Astrocyte of the cerebellum (primary cell): ENCODE measurements at regions not wholly inside any gene's neighbourhood (a gene's known extent, or its start where the extent isn't known, plus 50 kb on each side); places are given as distances from the start of the nearest gene placed in this dataset.

Experiments used
- DNase-seq: peaks from one replicate; pipeline ENCODE4 v3.0.0-alpha.2; 2011; ENCODE audit warnings: low read depth
- H3K4me3 ChIP-seq: 2 replicates; pipeline ENCODE4 v1.5.1; 2011; ENCODE audit warnings: mild to moderate bottlenecking, low read depth, low read length, moderate library complexity
- CTCF ChIP-seq: IDR thresholded peaks from 2 replicates; pipeline ENCODE4 v1.5.1; 2012; ENCODE audit warnings: low read length, low read depth, moderate library complexity, mild to moderate bottlenecking; ENCODE audit errors: missing control alignments
- in situ Hi-C: cut with HindIII; loops from 2 replicates; pipeline ENCODE4 v1.10.0; 2017; ENCODE audit warnings: low sequenced_read_pairs

GRCh38 chr10:64745565-64745964 lies 1224.4 kb downstream of the REEP3 start:
- H3K4me3 ChIP-seq, result no peak overlapping the region
- no peak for DNase-seq
- in situ Hi-C loops, result no loop called here
- no peak for TF ChIP-seq CTCF

GRCh38 chr10:64750672-64751071 lies 1229.5 kb downstream of the REEP3 start:
- no peak for TF ChIP-seq CTCF
- H3K4me3 ChIP-seq, result no peak overlapping the region
- in situ Hi-C loops, result no loop called here
- DNase-seq, result no peak

GRCh38 chr10:64753516-64753915 lies 1232.3 kb downstream of the REEP3 start:
- in situ Hi-C loops, result no loop called here
- no peak for TF ChIP-seq CTCF
- H3K4me3 ChIP-seq, result no peak overlapping the region
- DNase-seq, result no peak

- no peak for TF ChIP-seq CTCF
- H3K4me3 ChIP-seq, result no peak overlapping the region
- no peak for DNase-seq
- in situ Hi-C loops, result no loop called here
Measured at GRCh38 chr10:64760371-64760770, 1239.2 kb downstream of the REEP3 start.

GRCh38 chr10:64762861-64763260 lies 1241.7 kb downstream of the REEP3 start:
- no peak overlapping the region for H3K4me3 ChIP-seq
- TF ChIP-seq CTCF, result no peak
- in situ Hi-C loops, result no loop called here
- DNase-seq, result no peak

GRCh38 chr10:64765498-64765897 lies 1244.3 kb downstream of the REEP3 start:
- no peak for TF ChIP-seq CTCF
- DNase-seq, result no peak
- H3K4me3 ChIP-seq, result no peak overlapping the region
- in situ Hi-C loops, result no loop called here

GRCh38 chr10:64771253-64772050 lies 1250.3 kb downstream of the REEP3 start:
- H3K4me3 ChIP-seq, result no peak overlapping the region
- in situ Hi-C loops, result no loop called here
- no peak for DNase-seq
- TF ChIP-seq CTCF, result no peak
